ENCODE measurements at regions not wholly inside any gene's neighbourhood (a gene's known extent, or its start where the extent isn't known, plus 50 kb on each side); places are given as distances from the start of the nearest gene placed in this dataset.

- no peak for DNase-seq
These were observed 127.9 kb upstream of the NTM start for GRCh38 chr11:131242476-131243000.

GRCh38 chr11:131246156-131246555 lies 124.3 kb upstream of the NTM start:
- no peak for DNase-seq

GRCh38 chr11:131246663-131247062 lies 123.8 kb upstream of the NTM start:
- no peak for DNase-seq

GRCh38 chr11:131248588-131248987 lies 121.8 kb upstream of the NTM start:
- DNase-seq = no peak

- no peak for DNase-seq
These were observed 117.2 kb upstream of the NTM start for GRCh38 chr11:131253142-131253655.

- no peak for DNase-seq
These were observed 116.7 kb upstream of the NTM start for GRCh38 chr11:131253656-131254151.

- DNase-seq = no peak
These were observed 116.2 kb upstream of the NTM start for GRCh38 chr11:131254254-131254653.

GRCh38 chr11:131274233-131274632 lies 96.2 kb upstream of the NTM start:
- no peak for DNase-seq

- no peak for DNase-seq
These were observed 94.8 kb upstream of the NTM start for GRCh38 chr11:131275580-131275979.

GRCh38 chr11:131278472-131278871 lies 91.9 kb upstream of the NTM start:
- DNase-seq = no peak

GRCh38 chr11:131279654-131280384 lies 90.6 kb upstream of the NTM start:
- no peak for DNase-seq

GRCh38 chr11:131281316-131281715 lies 89.1 kb upstream of the NTM start:
- DNase-seq = no peak

GRCh38 chr11:131284041-131284440 lies 86.4 kb upstream of the NTM start:
- DNase-seq = no peak

GRCh38 chr11:131288521-131289091 lies 81.8 kb upstream of the NTM start:
- DNase-seq = no peak

GRCh38 chr11:131290185-131290584 lies 80.2 kb upstream of the NTM start:
- DNase-seq = no peak

GRCh38 chr11:131295986-131296385 lies 74.4 kb upstream of the NTM start:
- no peak for DNase-seq

GRCh38 chr11:131297441-131297840 lies 73.0 kb upstream of the NTM start:
- no peak for DNase-seq

GRCh38 chr11:131299598-131300438 lies 70.6 kb upstream of the NTM start:
- no peak for DNase-seq

GRCh38 chr11:131300439-131300717 lies 70.0 kb upstream of the NTM start:
- DNase-seq = no peak

GRCh38 chr11:131301306-131301705 lies 69.1 kb upstream of the NTM start:
- DNase-seq = no peak

GRCh38 chr11:131302836-131303235 lies 67.6 kb upstream of the NTM start:
- DNase-seq = no peak

- no peak for DNase-seq
These were observed 66.8 kb upstream of the NTM start for GRCh38 chr11:131303611-131304119.

- no peak for DNase-seq
These were observed 65.4 kb upstream of the NTM start for GRCh38 chr11:131305005-131305404.
